ENCODE measurements at regions not wholly inside any gene's neighbourhood (a gene's known extent, or its start where the extent isn't known, plus 50 kb on each side); places are given as distances from the start of the nearest gene placed in this dataset.
"Not testable (repeated sequence)": the region's sequence is repeated elsewhere in the genome, so short reads cannot be mapped to it uniquely, and the experiment has no call there.

GRCh38 chr5:6076341-6077239 is 301.8 kb downstream of the MED10 start:
- H3K27me3 ChIP-seq (ENCODE audit: insufficient read depth, low read length): no peaks in the 10 kb centered on the region
- H3K4ac ChIP-seq (ENCODE audit: low read depth, low read length): no peak overlapping the region
- H3K23ac ChIP-seq (ENCODE audit: insufficient read length, low read depth, low read length): no peak overlapping the region
- H3K4me2 ChIP-seq (ENCODE audit: insufficient read depth, insufficient read length, low read length): no peak overlapping the region
- Mint-ChIP-seq H3K27me3 (ENCODE audit: low read depth) (peaks cover 1% of the 10 kb centered on the region), H3K36me3 (ENCODE audit: insufficient read depth in 1 of 3, low read depth in 3 of 3) (peaks cover 0 to 2% (median 0%) of the 10 kb centered on the region in 3 experiments; a peak in 1 of 7 replicates), H3K27ac (peak overlapping the region in 1 of 3 experiments; percentile 14; a peak in 1 of 7 replicates), H3K4me1 (no peaks in the 10 kb centered on the region), H3K4me3 (no peak overlapping the region), H3K9me3 (peaks cover 2 to 7% of the 10 kb centered on the region in 2 experiments; a peak in 4 of 5 replicates)
- no peak overlapping the region for H2BK20ac ChIP-seq (ENCODE audit: low read depth, low read length, poor library complexity, severe bottlenecking)
- H3K23me2 ChIP-seq (ENCODE audit: insufficient read length, low read depth, low read length, poor library complexity, severe bottlenecking): no peaks in the 10 kb centered on the region
- no peaks in the 10 kb centered on the region for H4K20me1 ChIP-seq (ENCODE audit: control insufficient read depth, insufficient read depth, insufficient read length)
- H3K79me1 ChIP-seq (ENCODE audit: insufficient read depth, low read depth, low read length, poor library complexity, severe bottlenecking): no peaks in the 10 kb centered on the region
- no peak overlapping the region for H2BK12ac ChIP-seq (ENCODE audit: insufficient read length, low read depth, low read length)
- no peak for TF ChIP-seq CTCF (conservative IDR thresholded peaks at IDR 0.05)
- H2BK120ac ChIP-seq (ENCODE audit: low read depth, low read length, poor library complexity, severe bottlenecking): no peak overlapping the region
- H3T11ph ChIP-seq (ENCODE audit: low read length): no peak overlapping the region
- H2AK5ac ChIP-seq (ENCODE audit: insufficient read length, low read length): no peak overlapping the region
- no peak overlapping the region for H3K18ac ChIP-seq (ENCODE audit: insufficient read length, low read depth, low read length)
- H4K5ac ChIP-seq (ENCODE audit: insufficient read length, low read depth, low read length): no peak overlapping the region
- H3K14ac ChIP-seq (ENCODE audit: insufficient read depth, low read length): no peak overlapping the region
- no peak overlapping the region for H3K9ac ChIP-seq (ENCODE audit: extremely low read depth, insufficient read length, low read length)
- H2AFZ ChIP-seq (ENCODE audit: low read length): no peak overlapping the region
- H3K27ac ChIP-seq (ENCODE audit: insufficient read length, low read depth, low read length): no peak overlapping the region
- WGBS (ENCODE audit: extremely low coverage, insufficient read length, low lambda C conversion rate): no CpG with 5 or more reads among the region's 7 CpGs
- DNase-seq: no peak
- no peaks in the 10 kb centered on the region for H3K9me3 ChIP-seq (ENCODE audit: control insufficient read depth, low read depth, low read length)
- H2BK5ac ChIP-seq (ENCODE audit: insufficient read length, low read length): no peak overlapping the region
- H3K79me2 ChIP-seq (ENCODE audit: insufficient read depth, low read length): no peaks in the 10 kb centered on the region
- no peak overlapping the region for H4K8ac ChIP-seq (replicated peaks; ENCODE audit: insufficient read length, low read depth, low read length)
- H4K91ac ChIP-seq (ENCODE audit: insufficient read length, low read depth, low read length): no peak overlapping the region
- H3K56ac ChIP-seq (ENCODE audit: insufficient read length, low read depth, low read length): no peak overlapping the region
- H2BK15ac ChIP-seq (ENCODE audit: low read depth, low read length): no peak overlapping the region
- no peaks in the 10 kb centered on the region for H3K4me1 ChIP-seq (ENCODE audit: insufficient read depth, low read length)

GRCh38 chr5:6072488-6072887 is 305.9 kb downstream of the MED10 start:
- WGBS (ENCODE audit: extremely low coverage, insufficient read length, low lambda C conversion rate): no CpG with 5 or more reads among the region's 4 CpGs
- not testable (repeated sequence) for DNase-seq

More at GRCh38 chr5:6072488-6072887, 305.9 kb downstream of the MED10 start:
- not testable (repeated sequence) for H3K27me3 Mint-ChIP-seq (ENCODE audit: low read depth); H3K9me3 Mint-ChIP-seq; H3K4ac ChIP-seq (ENCODE audit: low read depth, low read length); H4K20me1 ChIP-seq (ENCODE audit: control insufficient read depth, insufficient read depth, insufficient read length); H3K56ac ChIP-seq (ENCODE audit: insufficient read length, low read depth, low read length); H3K27ac ChIP-seq (ENCODE audit: insufficient read length, low read depth, low read length); H3K23ac ChIP-seq (ENCODE audit: insufficient read length, low read depth, low read length); H3K4me2 ChIP-seq (ENCODE audit: insufficient read depth, insufficient read length, low read length); H4K91ac ChIP-seq (ENCODE audit: insufficient read length, low read depth, low read length); H2AFZ ChIP-seq (ENCODE audit: low read length); H3K36me3 Mint-ChIP-seq (ENCODE audit: insufficient read depth in 1 of 3, low read depth in 3 of 3); H4K5ac ChIP-seq (ENCODE audit: insufficient read length, low read depth, low read length); H3K14ac ChIP-seq (ENCODE audit: insufficient read depth, low read length); H3K27me3 ChIP-seq (ENCODE audit: insufficient read depth, low read length); H4K8ac ChIP-seq (replicated peaks; ENCODE audit: insufficient read length, low read depth, low read length); H3K27ac Mint-ChIP-seq; H3K79me1 ChIP-seq (ENCODE audit: insufficient read depth, low read depth, low read length, poor library complexity, severe bottlenecking); H3K9me3 ChIP-seq (ENCODE audit: control insufficient read depth, low read depth, low read length); H2BK5ac ChIP-seq (ENCODE audit: insufficient read length, low read length); H2BK20ac ChIP-seq (ENCODE audit: low read depth, low read length, poor library complexity, severe bottlenecking); H3K23me2 ChIP-seq (ENCODE audit: insufficient read length, low read depth, low read length, poor library complexity, severe bottlenecking); H2BK12ac ChIP-seq (ENCODE audit: insufficient read length, low read depth, low read length); H3K4me3 Mint-ChIP-seq; H3K9ac ChIP-seq (ENCODE audit: extremely low read depth, insufficient read length, low read length); H3K79me2 ChIP-seq (ENCODE audit: insufficient read depth, low read length); H3K18ac ChIP-seq (ENCODE audit: insufficient read length, low read depth, low read length); H2BK15ac ChIP-seq (ENCODE audit: low read depth, low read length); H2BK120ac ChIP-seq (ENCODE audit: low read depth, low read length, poor library complexity, severe bottlenecking); H3T11ph ChIP-seq (ENCODE audit: low read length); H2AK5ac ChIP-seq (ENCODE audit: insufficient read length, low read length); H3K4me1 ChIP-seq (ENCODE audit: insufficient read depth, low read length)
- peaks cover 15 to 20% of the 10 kb centered on the region in 2 experiments for H3K4me1 Mint-ChIP-seq
